IPS DF 19.7 (cell line): ENCODE measurements at regions not wholly inside any gene's neighbourhood (a gene's known extent, or its start where the extent isn't known, plus 50 kb on each side); places are given as distances from the start of the nearest gene placed in this dataset.
"Not testable (repeated sequence)": the region's sequence is repeated elsewhere in the genome, so short reads cannot be mapped to it uniquely, and the experiment has no call there.

Experiments
- DNase-seq: peaks from one replicate; pipeline ENCODE4 v3.0.0-alpha.2; 2013; ENCODE audit warnings: low read depth, low spot score

DNA sequence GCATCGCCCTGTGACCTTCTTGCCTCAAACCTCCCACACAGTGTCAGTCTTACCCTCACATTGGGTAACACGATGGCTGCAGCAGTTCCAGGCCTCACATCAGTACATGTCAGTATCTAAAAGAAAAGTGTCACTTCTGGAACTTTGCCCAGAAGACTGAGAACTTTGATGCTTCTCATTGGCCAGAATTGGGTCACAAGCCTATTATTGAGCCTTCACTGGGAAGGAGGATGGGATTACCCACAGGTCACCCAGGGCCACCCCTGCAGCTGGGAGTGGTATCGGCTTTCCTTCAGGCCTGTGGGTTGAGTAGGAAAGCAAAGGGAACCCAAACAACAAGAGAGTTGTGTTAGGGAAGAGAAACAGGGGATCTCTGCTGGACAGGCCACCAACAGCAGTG, 111.5 kb downstream of the NPY start:
- no peak for DNase-seq

DNA sequence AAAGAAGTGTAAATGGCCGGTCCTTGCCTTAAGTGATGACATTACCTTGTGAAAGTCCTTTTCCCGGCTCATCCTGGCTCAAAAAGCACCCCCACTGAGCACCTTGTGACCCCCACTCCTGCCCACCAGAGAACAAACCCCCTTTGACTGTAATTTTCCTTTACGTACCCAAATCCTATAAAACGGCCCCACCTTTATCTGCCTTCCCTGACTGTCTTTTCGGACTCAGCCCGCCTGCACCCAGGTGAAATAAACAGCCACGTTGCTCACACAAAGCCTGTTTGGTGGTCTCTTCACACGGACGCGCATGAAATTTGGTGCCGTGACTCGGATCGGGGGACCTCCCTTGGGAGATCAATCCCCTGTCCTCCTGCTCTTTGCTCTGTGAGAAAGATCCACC, 112.4 kb downstream of the NPY start:
- DNase-seq, result not testable (repeated sequence)

DNA sequence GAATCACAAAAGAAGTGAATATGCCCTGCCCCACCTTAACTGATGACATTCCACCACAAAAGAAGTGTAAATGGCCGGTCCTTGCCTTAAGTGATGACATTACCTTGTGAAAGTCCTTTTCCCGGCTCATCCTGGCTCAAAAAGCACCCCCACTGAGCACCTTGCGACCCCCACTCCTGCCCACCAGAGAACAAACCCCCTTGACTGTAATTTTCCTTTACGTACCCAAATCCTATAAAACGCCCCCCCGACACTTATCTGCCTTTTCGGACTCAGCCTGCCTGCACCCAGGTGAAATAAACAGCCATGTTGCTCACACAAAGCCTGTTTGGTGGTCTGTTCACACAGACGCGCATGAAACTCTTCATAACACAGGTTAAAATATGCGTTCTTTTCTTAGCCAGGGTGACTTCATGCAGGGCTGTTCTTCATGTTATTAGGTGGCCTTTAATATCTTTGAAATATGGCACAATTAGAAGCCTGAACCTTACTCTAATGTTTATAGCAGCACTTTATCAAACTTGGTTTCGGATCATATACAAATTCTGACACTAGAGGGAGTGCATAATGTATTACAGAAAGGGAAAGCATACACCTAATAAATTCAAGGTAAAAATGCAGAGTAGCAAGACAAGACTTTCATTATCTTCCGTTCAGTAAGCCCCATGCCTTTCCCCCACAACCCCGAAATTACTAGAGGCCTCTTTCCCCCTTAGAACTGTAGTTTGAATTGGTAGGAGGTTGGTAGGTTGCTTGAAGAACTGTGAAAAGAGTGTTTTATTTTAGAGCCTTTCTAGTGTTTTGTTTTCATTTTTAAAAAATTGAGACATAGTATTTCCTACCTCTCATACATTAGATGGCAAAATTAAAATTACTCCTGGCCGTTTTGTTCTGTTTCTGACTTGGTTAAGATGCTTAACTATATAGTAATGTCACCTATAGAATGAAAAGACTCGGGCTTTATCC, 117.9 kb downstream of the NPY start:
- DNase-seq, result no peak

DNA sequence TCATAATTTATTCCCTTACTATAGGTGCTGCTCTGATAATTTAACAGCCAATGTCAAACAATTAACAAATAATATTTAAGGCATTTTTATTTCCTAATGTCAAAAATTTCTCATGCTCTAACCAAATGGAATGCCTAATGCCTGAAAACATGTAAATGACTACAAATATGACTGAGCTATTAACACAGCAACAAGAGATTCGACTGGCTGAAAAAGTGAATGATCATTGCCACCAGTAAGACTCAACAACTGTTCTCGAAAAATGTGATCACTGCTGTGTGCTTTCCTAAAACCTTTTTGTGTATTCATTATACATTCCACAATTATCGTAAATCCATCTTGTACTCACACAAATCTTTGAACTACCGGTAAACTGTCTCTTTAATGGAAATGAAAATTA, 118.7 kb downstream of the NPY start:
- no peak for DNase-seq

DNA sequence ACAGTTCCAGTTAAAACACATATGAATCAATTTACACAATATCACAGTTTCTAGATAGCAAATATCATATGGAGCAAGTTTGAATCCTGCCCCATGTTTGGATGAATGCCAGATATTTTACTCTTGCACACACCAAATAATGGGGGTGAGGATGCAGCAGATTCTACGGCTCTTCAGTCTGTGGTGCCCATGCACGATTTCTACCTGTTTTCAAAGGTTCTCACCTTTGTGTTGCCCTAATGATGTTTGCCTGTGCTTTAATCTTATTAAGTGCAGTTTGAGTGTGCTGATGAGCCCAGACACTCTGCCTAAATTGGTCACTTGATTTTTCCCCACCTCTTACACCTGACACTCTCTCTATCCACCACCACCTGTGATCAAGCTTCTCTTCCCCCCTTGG, 119.6 kb downstream of the NPY start:
- no peak for DNase-seq

DNA sequence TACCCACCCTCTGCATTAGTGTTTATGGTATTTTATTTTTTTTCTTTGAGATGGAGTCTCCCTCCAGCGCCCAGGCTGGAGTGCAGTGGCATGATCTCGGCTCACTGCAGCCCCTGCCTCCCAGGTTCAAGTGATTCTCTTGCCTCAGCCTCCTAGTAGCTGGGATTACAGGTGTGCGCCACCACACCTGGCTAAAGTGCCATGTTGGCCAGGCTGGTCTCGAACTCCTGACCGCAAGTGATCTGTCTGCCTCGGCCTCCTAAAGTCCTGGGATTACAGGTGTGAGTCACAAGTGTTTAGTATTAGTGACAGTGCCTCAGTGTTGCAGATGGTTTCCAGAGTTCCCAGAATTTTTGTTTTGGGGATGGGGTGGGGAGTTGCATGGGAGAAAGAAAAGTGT, 120.3 kb downstream of the NPY start:
- DNase-seq, result no peak

DNA sequence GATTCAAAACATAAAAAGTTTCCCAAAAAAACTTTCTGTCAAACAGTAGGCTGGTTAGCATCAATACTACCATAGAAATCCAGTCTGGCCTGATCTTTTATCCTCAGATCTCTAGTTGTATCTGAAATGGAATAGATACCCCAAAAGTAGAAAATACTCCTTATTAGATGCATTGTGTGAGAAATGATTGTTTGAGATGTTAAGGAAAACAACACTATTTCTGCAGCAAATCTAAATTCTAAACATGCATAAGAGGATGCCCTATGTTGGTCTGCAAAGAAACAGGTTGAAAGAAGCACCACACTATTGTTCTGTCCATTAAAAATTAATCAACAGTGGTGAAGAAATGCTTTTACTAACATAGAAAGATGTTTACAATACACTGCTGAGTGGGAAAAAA, 121.0 kb downstream of the NPY start:
- DNase-seq, result no peak

DNA sequence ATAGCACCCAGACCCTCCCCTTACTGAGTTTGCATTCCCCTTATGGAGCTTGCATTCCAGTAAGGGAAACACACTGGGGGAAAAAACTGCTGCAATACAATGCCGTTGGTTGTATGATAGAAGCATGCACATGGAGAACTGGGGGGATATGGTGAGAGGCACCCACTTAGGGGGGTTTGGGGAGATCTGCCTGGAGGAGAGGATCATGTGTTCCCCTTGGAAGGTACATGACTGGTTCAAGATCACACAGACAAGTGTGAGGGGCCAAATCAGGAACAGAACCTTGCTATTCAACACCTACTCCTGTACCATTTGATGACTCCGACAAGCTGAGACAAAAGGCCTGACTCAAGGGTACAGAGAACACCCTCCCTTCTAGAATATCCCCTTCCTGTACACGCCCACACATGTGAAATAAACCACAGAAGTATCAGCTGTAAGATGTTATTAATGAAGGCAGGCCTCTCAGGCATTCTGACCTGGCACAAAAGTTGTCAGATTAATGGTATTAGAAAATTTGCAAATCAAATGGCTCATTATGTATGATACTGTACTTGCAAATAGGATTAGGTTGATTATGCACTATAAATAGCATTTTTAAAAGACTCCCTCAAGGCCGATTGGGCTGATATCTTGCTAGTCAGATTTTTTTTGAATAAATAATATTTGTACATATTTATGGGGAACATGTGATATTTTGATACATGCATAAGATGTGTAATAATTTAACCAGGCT, 122.2 kb downstream of the NPY start:
- DNase-seq, result no peak

DNA sequence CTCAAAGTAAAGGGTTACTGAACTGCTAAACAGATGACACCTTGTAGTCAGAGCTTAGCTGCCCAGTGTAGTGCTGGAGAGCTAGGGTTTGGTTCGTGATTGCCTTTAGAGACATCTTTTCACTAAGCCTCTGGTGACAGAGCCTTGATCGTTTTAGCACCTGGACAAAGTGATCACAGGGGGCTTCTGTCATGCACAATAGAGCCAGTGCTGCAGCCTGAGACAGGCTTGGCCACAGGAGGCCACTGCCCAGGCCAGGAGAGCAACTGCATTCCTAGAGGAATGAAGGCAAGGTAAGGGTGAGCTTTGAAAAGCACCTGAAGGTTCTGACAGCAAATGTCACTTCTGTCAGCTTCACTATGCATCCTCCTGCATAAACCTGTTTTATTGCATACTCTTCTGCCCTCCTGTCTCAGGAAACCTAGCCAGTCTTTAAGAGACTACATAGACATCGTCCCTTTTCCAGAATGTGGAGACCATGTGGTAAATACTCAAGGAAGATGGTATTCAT, 122.9 kb downstream of the NPY start:
- no peak for DNase-seq

DNA sequence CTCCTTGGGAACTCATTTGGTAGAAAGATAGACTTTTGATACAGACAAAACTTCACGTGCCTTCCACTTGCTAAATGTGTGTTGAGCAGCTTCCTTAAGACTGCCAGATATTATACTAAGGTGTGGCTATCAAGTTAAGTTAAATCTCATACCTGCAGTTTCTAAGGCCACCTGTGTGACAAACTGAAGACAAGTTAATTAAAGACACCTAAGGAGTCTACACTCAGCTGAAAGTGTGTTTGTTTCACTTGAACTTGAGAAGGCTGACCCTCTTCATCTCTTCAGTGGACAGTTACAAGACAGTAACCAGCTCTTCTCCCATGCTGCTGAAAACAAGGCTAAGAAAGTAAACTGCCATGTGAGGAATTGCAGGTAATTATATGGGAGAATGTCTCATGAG, 124.0 kb downstream of the NPY start:
- no peak for DNase-seq

DNA sequence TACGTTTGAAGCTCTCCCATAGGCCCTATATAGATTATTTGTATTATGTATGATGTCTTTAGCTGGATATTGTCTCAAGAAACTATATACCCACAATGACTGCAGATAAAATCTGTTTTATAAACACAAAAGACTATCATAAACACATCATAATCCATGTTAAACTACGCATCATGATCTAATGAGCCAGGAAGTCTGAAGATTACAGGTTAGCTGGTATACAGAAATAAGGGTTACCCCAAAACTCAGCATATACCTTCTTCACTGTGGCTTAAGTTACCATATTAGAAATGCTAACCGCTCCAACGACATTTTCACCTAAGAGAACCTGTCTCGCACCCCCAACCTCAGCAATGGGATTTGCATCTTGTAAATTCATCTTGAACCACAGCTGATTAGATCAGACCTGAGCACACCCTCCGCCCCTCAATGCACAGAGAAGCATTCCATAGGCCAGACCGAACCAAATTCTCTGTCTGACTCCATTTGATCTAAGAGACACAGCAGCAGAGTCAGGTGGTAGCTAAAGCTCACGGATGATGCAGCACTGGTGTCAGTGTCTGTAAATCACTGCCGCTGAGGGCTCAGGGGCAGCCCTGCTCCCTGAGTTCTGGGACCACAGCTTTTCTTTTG, 124.9 kb downstream of the NPY start:
- DNase-seq, result no peak

DNA sequence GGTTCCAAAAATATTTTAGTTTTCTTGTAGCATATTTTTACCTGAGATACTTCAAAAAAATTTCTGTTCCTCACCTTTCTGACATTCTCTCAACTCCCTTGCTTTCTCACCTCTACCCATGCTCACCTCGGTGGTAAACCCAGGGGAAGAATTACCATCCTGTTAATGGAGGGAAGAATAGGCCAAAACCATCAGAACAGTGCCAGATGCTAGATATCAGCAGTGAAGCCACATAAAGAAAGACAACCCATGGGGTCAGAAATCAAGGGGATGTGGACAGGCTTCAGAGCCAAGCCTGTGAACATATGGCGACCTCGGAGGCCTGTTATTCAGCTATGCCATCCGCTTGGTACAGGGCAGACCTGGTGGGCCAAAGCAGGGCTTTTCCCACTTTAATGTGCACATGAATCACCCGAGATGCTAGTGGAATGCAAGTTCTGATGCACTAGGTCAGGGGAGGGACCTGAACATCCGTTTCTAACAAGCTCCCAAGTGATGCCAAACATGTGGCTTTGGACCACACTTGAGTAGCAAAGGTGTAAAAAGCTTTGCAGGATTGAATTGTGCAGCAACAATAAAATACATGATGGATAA, 125.5 kb downstream of the NPY start:
- no peak for DNase-seq

DNA sequence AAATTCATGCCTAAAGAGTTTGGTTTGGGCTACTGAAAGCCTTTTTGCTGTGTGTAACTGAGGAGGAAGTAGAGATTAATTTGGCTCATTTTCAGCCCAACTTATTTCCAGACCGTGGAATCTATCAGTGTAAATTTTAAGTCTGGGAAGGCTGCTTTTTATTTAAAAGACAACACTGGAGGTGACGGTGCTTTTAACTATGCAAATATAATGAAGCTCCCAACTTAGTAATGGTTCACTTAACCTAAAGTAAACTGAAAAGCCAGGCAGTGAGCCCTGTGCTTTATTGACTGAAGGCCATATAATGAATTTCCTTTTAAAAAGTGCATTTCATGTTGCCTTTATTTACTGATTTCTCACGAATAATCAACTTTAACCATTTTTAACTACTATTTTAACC, 127.2 kb downstream of the NPY start:
- no peak for DNase-seq

DNA sequence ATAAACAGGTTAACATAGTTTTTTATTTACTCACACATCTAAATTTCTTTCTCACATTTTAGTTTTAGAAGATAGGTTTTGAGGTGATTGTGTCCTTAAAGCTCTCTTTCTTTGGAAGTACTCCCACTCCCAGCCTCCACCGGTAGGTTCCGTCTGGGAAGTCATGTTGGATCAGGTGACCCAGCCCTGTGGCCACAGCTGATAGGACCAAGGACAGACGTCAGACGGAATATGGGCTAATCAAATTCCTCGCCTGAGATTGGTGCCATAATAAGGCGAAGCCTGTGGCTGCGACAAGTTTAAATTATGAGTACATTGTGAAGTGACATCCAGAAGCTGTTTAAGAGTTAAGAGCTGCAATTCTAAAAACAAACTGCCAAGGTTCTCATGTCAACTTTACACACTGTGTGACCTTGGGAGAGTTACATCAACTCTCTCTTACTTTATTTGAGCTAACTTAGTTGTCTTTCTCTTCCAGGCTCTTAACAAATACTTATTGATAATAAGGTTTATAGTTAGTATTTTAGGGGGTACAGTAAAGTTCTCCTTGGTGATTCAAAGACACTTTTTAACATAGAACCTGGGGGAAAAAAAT, 133.6 kb downstream of the NPY start:
- DNase-seq, result no peak

DNA sequence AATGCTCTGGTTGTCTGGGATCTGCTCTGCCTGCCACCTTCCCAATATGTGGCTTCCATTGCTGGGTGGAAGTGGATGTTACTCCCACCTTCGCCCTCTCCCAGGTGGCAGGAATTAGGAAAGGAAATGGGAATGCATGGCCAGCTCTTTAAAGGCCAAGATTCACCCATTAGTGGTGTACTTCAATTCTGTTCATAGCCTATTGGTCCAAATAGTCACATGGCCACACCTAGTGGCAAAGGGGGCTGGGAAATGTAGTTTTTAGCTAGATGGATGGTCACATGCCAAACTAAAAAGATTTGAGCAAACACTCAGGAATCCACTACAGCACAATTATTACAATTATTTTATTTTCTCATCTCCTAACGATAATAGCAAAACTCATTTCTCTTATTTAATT, 135.1 kb downstream of the NPY start:
- no peak for DNase-seq

DNA sequence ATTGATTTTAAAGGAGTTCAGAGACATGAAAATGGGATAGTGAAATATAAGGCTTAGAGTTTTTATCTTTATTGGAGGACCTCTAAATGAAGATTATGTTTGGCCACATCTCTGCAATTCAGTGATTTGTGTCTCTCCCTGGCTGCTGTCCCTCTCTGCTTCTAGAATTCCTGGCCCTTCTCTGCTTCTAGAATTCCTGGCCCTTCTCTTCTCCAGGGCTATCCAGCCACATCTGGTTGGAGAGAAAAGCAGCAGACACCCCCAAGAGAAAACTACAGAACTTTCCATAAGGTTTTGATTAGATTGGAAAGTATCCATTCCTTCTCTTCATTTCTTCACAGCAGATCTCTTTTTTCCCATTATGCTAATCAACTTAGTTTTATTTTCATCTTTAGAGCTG, 135.5 kb downstream of the NPY start:
- DNase-seq, result no peak

DNA sequence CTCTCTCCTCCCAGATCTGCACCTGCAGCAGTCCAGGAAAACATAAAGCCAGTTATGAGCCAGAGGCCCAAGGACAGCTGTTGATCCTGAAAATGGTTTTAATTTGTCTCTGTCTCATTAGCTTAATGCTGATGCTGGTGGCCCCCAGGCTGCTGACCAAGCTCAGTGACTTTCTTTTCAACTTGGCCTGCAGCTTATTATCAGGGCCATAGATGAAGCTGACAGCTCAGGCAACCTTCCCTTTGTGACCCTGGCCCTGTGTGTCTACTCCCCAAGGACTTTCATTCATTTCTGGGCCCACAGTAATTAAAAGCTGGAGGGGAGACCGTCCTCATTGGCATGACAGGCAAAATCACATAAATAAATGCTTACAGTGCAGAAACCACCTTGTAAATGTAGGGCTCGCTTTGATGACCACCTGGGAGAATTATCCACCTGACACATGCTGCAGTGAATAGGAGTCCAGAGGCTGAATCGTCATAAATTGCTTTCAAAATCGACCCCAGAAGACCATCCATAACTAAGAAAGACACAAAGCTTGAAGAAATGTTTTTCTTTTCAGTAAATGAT, 138.5 kb downstream of the NPY start:
- no peak for DNase-seq

DNA sequence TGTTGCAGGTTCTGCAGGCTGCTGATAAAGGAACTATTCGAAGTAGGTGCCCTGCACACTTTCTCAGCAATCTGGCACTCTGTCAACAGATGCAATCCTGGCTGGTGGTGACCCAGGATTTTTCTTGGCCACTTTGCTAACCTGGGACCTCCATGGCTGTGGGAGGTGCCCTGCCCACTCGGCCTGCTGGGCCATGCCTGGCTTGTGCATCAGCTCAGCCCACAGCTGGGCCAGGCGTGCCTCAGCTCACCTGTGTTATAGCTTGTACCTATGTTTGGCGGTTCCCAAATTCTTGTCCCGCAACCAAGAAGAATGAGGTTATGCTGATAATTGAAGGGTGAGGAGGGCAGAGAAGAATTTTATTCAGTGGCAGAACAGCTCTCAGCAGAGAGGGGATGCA, 141.7 kb downstream of the NPY start:
- DNase-seq, result no peak

DNA sequence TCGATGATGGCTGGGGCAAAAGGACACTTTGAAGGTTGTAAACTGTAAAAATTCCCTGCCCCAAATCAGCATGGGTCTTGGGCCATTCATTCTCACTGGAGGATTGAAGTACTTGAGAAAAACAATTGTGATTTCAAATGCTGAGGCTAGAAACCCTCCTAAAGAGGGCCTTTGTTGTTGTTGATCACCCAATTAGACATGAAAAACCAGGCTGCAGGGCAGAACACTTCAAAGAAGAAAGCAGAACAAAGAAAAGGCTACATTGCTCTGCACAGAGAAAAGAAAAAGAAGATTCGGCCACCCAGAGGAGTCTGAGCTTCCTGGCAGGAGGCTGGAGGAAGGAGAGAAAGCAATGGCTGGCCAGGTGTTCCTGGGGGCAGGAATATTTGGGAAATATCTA, 143.1 kb downstream of the NPY start:
- no peak for DNase-seq

DNA sequence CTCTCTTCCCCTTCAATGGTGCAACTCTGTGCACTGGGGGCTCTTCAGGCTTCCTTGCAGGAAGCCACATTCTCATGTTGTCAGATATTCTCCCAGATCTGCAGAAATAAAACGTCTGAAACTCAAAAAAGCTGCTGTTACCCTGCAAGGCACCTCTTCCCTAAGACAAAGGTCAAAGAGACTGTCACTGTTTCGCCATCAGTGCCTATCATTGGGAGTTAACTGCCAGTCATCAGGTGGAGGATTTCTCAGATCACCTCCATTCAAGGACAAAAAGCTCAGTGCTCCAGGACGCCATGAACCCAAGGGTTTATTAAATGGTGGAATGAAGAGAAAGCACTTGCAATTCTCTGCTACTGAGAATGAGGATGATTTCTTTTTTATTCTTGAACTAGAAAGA, 144.6 kb upstream of the PALS2 start:
- no peak for DNase-seq

DNA sequence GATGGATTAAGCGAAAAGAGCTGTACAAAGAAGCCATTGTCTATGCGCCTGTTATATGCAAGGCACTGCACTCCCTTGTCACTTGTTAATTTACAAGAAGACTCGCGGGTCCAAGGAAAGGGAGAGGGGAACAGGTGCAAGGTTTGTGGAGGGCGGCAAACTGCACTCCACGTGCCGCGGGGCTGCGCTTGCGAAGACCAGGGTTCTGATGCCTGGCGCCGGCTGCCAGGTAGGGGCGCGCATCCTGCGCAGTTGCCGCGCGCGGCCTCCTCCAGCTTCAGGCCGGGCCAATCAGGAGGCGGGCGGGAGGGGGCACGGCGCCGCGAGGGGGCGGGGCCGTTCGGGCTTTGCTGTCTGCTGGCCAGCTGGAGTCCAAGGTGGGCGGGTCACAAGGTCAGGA, 140.6 kb upstream of the PALS2 start:
- no peak for DNase-seq
